Brain microvascular endothelial cell (primary cell): ENCODE measurements at regions not wholly inside any gene's neighbourhood (a gene's known extent, or its start where the extent isn't known, plus 50 kb on each side); places are given as distances from the start of the nearest gene placed in this dataset.
"Not testable (repeated sequence)": the region's sequence is repeated elsewhere in the genome, so short reads cannot be mapped to it uniquely, and the experiment has no call there.

Experiments used
- DNase-seq: peaks from one replicate; pipeline ENCODE4 v3.0.0-alpha.2; 2020
- H3K27ac ChIP-seq: fragments of 250-450 bp; sonication (Bioruptor Pico); 2 replicates; pipeline ENCODE4 v1.5.1; 2020; ENCODE audit warnings: mild to moderate bottlenecking, moderate library complexity
- H3K27me3 ChIP-seq: fragments of 250-450 bp; sonication (Bioruptor Pico); replicated peaks from 2 replicates; pipeline ENCODE4 v1.5.1; 2020; ENCODE audit warnings: mild to moderate bottlenecking
- H3K36me3 ChIP-seq: fragments of 250-450 bp; sonication (Bioruptor Pico); replicated peaks from 2 replicates; pipeline ENCODE4 v1.5.1; 2020; ENCODE audit warnings: mild to moderate bottlenecking
- H3K4me3 ChIP-seq: 2 replicates; pipeline ENCODE4 v1.5.1; 2011; ENCODE audit warnings: low read depth, mild to moderate bottlenecking, control low read depth, low read length, moderate library complexity
- CTCF ChIP-seq: IDR thresholded peaks from 2 replicates; pipeline ENCODE4 v1.5.1; 2011; ENCODE audit warnings: low read depth, mild to moderate bottlenecking, moderate library complexity, low read length, control low read depth, inconsistent platforms; ENCODE audit errors: missing control alignments
- in situ Hi-C: cut with HindIII; loops from 2 replicates; pipeline ENCODE4 v1.10.0; 2017; ENCODE audit warnings: low sequenced_read_pairs, low pct_ligation_motif_present

GRCh38 chr1:176364236-176364905 lies 98.6 kb upstream of the PAPPA2 start:
- H3K36me3 ChIP-seq: no peaks in the 10 kb centered on the region
- no peaks in the 10 kb centered on the region for H3K27me3 ChIP-seq
- in situ Hi-C loops: no loop called here
- no peak for TF ChIP-seq CTCF
- no peak for DNase-seq
- no peak overlapping the region for H3K4me3 ChIP-seq
- no peak overlapping the region for H3K27ac ChIP-seq

- DNase-seq, H3K4me3 ChIP-seq, H3K36me3 ChIP-seq, H3K27me3 ChIP-seq, in situ Hi-C loops, H3K27ac ChIP-seq: not testable (repeated sequence)
Observed at GRCh38 chr1:176349135-176349715, 113.8 kb upstream of the PAPPA2 start.

- Histone ChIP-seq H3K4me3 (no peak overlapping the region), H3K27me3 (no peaks in the 10 kb centered on the region), H3K27ac (no peak overlapping the region), H3K36me3 (no peaks in the 10 kb centered on the region)
- no peak for DNase-seq
- in situ Hi-C loops: no loop called here
- no peak for TF ChIP-seq CTCF
Observed at GRCh38 chr1:176341656-176342055, 121.3 kb upstream of the PAPPA2 start.

GRCh38 chr1:176338877-176339276 lies 124.1 kb upstream of the PAPPA2 start:
- Histone ChIP-seq H3K4me3 (no peak overlapping the region), H3K27ac (no peak overlapping the region), H3K27me3 (no peaks in the 10 kb centered on the region), H3K36me3 (no peaks in the 10 kb centered on the region)
- DNase-seq: no peak
- no peak for TF ChIP-seq CTCF
- in situ Hi-C loops: no loop called here

- H3K4me3 ChIP-seq: no peak overlapping the region
- H3K27ac ChIP-seq: no peak overlapping the region
- no peak for TF ChIP-seq CTCF
- no peaks in the 10 kb centered on the region for H3K27me3 ChIP-seq
- in situ Hi-C loops: no loop called here
- no peak for DNase-seq
- H3K36me3 ChIP-seq: no peaks in the 10 kb centered on the region
Observed at GRCh38 chr1:176330782-176331181, 123.7 kb upstream of the COP1 start.

- Histone ChIP-seq H3K36me3 (no peaks in the 10 kb centered on the region), H3K4me3 (no peak overlapping the region), H3K27me3 (no peaks in the 10 kb centered on the region), H3K27ac (no peak overlapping the region)
- DNase-seq: no peak
- in situ Hi-C loops: no loop called here
- TF ChIP-seq CTCF: no peak
Observed at GRCh38 chr1:176325664-176326063, 118.6 kb upstream of the COP1 start.
